ENCODE measurements at regions not wholly inside any gene's neighbourhood (a gene's known extent, or its start where the extent isn't known, plus 50 kb on each side); places are given as distances from the start of the nearest gene placed in this dataset.

- FAIRE-seq (no peak), DNase-seq (ENCODE audit: low read depth in 1 of 2, low spot score in 2 of 2) (no peak)
- Histone ChIP-seq H2BK12ac (ENCODE audit: low read depth, low read length) (no peak overlapping the region), H4K91ac (replicated peaks; ENCODE audit: insufficient read length, low read length) (no peak overlapping the region), H2BK15ac (ENCODE audit: low read length) (no peak overlapping the region), H2AFZ (ENCODE audit: low read length) (no peak overlapping the region), H2BK120ac (replicated peaks; ENCODE audit: low read depth, low read length) (no peak overlapping the region), H3K4me3 (ENCODE audit: extremely low read depth in 1 of 4, insufficient read depth in 2 of 4, low read depth in 3 of 4, low read length in 4 of 4) (no peak overlapping the region), H2BK5ac (ENCODE audit: low read depth, low read length) (no peak overlapping the region), H3K9ac (replicated peaks in 1 of 4; ENCODE audit: extremely low read depth in 1 of 4, low read depth in 3 of 4, low read length in 3 of 4) (no peak overlapping the region), H3K4me2 (ENCODE audit: insufficient read depth in 1 of 2, low read depth in 2 of 2, low read length in 2 of 2) (no peak overlapping the region), H3K56ac (replicated peaks; ENCODE audit: insufficient read length, low read depth, low read length) (no peak overlapping the region), H2AK5ac (ENCODE audit: low read depth, low read length) (no peak overlapping the region), H4K8ac (ENCODE audit: extremely low read depth, insufficient read depth, low read length) (no peak overlapping the region), H3K14ac (ENCODE audit: insufficient read length) (no peak overlapping the region), H3K79me1 (ENCODE audit: low read depth, low read length) (no peaks in the 10 kb centered on the region), H3K23me2 (ENCODE audit: low read depth, low read length) (no peaks in the 10 kb centered on the region; the same call in 1 of the 2 replicates), H4K20me1 (replicated peaks in 1 of 2; ENCODE audit: control insufficient read depth in 1 of 2, insufficient read depth in 2 of 2, low read length in 2 of 2) (no peaks in the 10 kb centered on the region), H3K23ac (ENCODE audit: insufficient read length) (no peak overlapping the region), H3K36me3 (ENCODE audit: control insufficient read depth in 2 of 4, insufficient read depth in 4 of 4, low read length in 3 of 4) (no peaks in the 10 kb centered on the region), H3K4ac (replicated peaks; ENCODE audit: insufficient read length, low read depth, low read length) (no peak overlapping the region), H3K4me1 (replicated peaks in 1 of 4; ENCODE audit: control insufficient read depth in 3 of 4, insufficient read depth in 4 of 4, low read length in 3 of 4) (no peaks in the 10 kb centered on the region; a peak in 1 of 7 replicates), H3K9me3 (ENCODE audit: insufficient read depth in 2 of 2, low read depth in 1 of 2, low read length in 1 of 2) (no peaks in the 10 kb centered on the region; a peak in 1 of 4 replicates), H2BK20ac (ENCODE audit: low read length) (no peak overlapping the region), H4K5ac (ENCODE audit: insufficient read length, low read depth, low read length) (no peak overlapping the region), H3K27ac (ENCODE audit: low read depth, low read length) (no peak overlapping the region), H3K18ac (ENCODE audit: extremely low read depth, low read length) (no peak overlapping the region), H3K79me2 (ENCODE audit: control insufficient read depth in 1 of 2, insufficient read depth in 2 of 2, low read length in 2 of 2) (no peaks in the 10 kb centered on the region), H3K27me3 (replicated peaks in 1 of 4; ENCODE audit: control insufficient read depth in 3 of 4, extremely low read depth in 1 of 4, insufficient read depth in 3 of 4, low read length in 3 of 4) (no peaks in the 10 kb centered on the region)
- ChIA-PET CTCF (ENCODE audit: partially characterized antibody) (interaction anchor here (0.7 kb wide), 1 partner anchor 344 kb away, joined by 3 read pairs; no protein-coding TSS in a partner anchor), POLR2A (ENCODE audit: partially characterized antibody) (no interaction called here)
- 83% methylated on average over 7 of the region's 7 CpGs; no CpG with 5 or more reads in 1 of the 2 experiments for WGBS, 2 experiments (ENCODE audit: extremely low coverage in 1 of 2, insufficient coverage in 1 of 2, insufficient read length in 1 of 2, insufficient replicate concordance in 2 of 2, low coverage in 1 of 2, low lambda C conversion rate in 2 of 2, missing lambda C conversion rate in 1 of 2)
- no peak for TF ChIP-seq ASH2L (IDR thresholded peaks at IDR 0.05; ENCODE audit: low read length)
- TF ChIP-seq SIN3A (conservative IDR thresholded peaks at IDR 0.05 in 1 of 2, IDR thresholded peaks at IDR 0.05 in 1 of 2; ENCODE audit: low read depth in 1 of 2, low read length in 2 of 2), result no peak
- TF ChIP-seq SUZ12 (IDR thresholded peaks at IDR 0.05; ENCODE audit: low read length), result no peak
- TF ChIP-seq CREB1 (IDR thresholded peaks at IDR 0.05), result no peak
- TF ChIP-seq MAFK (IDR thresholded peaks at IDR 0.05; ENCODE audit: low read depth, low read length), result no peak
- TF ChIP-seq NANOG (IDR thresholded peaks at IDR 0.05; ENCODE audit: insufficient read depth, low read depth, low read length, poor library complexity, severe bottlenecking), result no peak
- no peak for TF ChIP-seq SIX5 (IDR thresholded peaks at IDR 0.05; ENCODE audit: low read depth, low read length)
- TF ChIP-seq SIRT6 (IDR thresholded peaks at IDR 0.05; ENCODE audit: low read length), result no peak
- no peak for TF ChIP-seq ATF3 (IDR thresholded peaks at IDR 0.05; ENCODE audit: insufficient read depth, low read depth, low read length)
- TF ChIP-seq EP300 (IDR thresholded peaks at IDR 0.05; ENCODE audit: borderline replicate concordance in 1 of 2, low read depth in 2 of 2, low read length in 2 of 2), result no peak
- TF ChIP-seq TAF1 (IDR thresholded peaks at IDR 0.05; ENCODE audit: low read depth, low read length), result no peak
- no peak for TF ChIP-seq BACH1 (IDR thresholded peaks at IDR 0.05; ENCODE audit: low read length)
These were observed 66.6 kb downstream of the ACKR3 start for GRCh38 chr2:236636261-236636660.

All from H1 (cell line).